ENCODE measurements at regions not wholly inside any gene's neighbourhood (a gene's known extent, or its start where the extent isn't known, plus 50 kb on each side); places are given as distances from the start of the nearest gene placed in this dataset.

DNA sequence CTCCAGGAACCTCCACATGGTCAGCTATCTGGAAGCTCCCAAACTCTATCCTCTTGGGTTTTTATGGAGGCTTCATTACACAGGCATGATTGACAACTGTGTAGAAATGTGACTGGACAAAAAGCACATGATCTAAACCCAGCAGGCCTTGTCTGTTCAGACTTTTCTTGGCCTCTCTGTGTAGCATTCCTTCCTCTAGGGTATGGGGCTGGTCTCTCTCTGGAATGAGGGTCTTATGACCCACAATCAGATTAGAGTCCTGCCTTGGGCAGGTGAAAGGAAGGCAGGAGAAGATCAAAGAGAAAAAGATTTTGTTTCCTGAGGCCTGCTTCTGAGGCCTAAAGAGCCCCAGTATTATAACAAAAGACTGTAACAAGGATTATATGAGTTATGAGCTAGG is 162.7 kb downstream of the SP3 start:
- DNase-seq (ENCODE audit: low read depth in 4 of 4, low spot score in 2 of 4): no peak

DNA sequence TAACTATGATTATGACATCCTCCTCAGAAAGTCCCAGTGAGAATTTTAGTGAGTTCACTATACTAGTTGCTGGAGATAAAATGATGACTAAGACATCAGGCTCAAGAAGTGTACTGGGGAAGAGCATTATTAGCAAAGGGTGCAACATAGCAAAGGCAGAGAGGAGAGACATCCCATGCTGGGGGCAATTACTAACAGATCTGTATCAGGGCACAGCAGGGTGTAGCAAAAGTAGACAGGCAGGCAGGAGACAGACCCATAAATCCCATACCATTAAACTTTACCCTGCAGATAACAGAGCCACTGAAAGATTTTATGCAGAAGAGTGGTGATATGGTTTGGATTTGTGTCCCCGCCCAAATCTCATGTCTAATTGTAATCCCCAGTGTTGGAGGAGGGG is 161.7 kb downstream of the SP3 start:
- DNase-seq (ENCODE audit: low read depth in 4 of 4, low spot score in 2 of 4): no peak

DNA sequence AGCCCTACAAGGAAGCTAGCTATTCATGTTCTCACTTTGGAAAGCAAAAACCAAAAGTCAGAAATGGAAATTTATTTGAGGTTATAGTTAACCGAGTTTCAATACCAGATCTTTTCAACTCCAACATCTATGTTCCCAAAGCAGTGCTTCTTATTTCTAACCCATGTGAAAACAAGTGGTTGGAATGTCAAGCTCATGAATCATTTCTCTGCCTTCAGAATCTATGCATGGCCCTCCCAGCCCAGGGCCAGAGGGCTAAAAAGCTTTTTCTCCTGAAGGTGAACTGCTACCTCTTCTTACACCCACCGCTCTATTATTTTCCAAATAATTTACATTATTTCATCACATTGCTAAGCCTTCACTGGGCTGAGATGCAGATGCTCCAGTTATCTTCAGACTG is 158.4 kb downstream of the SP3 start:
- DNase-seq (ENCODE audit: low read depth in 4 of 4, low spot score in 2 of 4): no peak

DNA sequence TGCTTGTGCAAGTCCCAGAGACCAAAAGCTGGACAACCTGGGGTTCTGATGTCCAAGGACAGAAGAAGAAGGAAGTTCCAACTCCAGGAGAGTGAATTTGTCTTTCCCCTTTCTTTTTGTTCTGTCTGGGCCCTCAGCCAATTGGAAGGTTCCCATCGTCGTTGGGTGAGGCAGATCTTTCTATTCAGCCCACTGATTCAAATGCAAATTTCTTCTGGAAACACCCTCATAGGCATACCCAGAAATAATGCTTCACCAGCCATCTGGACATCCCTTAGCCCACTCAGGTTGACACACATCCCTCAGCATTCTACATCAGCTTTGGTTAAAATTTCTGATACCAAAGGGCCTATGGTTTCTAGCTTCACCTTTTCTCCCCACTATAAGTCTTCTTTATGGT is 156.5 kb downstream of the SP3 start:
- no peak for DNase-seq (ENCODE audit: low read depth in 4 of 4, low spot score in 2 of 4)

DNA sequence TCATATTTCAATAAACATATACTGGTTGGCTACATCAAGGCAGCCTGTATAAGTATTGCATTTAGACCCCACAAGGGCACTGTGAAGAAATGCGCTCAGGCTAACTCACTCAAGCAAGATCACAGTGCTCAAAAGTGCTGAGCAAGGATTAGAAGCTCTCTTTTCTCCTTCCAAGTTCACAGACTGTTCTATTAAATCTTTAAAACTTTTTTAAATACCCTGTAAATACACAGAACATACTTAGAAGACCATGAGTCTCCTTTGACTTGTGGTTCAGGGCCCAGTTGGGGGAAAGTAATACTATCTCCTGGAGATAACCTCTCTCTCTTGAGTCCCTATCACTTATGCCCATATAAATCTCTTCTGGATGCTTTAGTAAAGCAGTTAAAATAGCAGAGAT is 152.9 kb downstream of the SP3 start:
- DNase-seq (ENCODE audit: low read depth in 4 of 4, low spot score in 2 of 4): no peak

DNA sequence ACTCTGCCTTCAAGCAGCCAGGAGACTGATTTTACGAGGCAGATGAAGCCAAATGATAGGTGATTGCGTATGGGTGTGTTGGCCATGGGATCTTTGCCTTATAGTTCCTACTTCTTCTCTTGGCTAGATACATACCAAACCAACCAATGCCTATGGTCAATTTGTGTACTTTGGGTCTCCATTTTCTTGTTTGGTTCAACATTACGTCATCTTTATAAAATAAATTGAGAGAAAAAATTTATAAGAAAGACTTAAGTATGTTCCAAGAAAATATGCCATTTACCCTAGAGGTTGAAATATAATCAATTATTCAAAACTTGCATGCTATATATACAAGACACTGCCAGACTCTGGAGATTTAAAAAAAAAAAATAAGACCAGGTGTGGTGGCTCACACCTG is 150.9 kb downstream of the SP3 start:
- DNase-seq (ENCODE audit: low read depth in 4 of 4, low spot score in 2 of 4): no peak

DNA sequence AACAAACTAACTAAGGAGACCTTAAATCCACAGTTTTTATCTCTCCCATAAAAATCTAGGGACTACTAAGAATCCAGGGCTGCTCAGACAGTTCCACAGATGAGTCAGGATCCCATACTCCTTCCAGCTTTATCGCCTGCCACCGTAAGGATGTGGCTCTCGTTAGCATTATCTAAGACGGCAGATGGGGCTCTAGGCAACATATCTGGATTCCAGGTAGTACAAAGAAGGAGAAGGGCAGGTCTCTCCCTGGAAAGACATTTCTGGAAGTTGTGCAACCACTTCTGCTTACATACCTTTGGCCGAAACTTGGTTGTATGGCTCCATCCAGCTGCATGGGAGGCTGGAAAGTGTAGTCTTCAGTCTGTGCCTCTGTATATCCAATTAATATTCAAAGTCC is 149.4 kb downstream of the SP3 start:
- DNase-seq (ENCODE audit: low read depth in 4 of 4, low spot score in 2 of 4): no peak

DNA sequence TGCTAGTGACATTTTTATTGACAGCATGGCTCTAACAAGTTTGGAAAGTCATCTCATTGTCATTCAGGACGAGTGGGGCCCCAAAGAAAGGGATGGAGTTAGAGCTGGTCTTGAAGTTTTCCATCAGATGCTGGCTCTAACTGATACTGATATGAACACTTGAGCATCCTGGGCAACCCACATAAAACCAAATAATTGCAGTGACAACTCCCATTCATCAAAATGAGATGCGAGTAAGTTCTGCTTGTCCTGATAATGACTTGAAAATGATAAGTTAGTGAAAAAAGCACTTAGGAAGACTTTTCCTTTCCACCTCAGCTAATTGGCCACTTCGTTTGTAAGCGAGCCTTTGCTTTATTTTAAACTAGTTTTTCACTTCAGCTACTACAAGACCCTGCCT is 147.6 kb downstream of the SP3 start:
- DNase-seq (ENCODE audit: low read depth in 4 of 4, low spot score in 2 of 4): no peak

DNA sequence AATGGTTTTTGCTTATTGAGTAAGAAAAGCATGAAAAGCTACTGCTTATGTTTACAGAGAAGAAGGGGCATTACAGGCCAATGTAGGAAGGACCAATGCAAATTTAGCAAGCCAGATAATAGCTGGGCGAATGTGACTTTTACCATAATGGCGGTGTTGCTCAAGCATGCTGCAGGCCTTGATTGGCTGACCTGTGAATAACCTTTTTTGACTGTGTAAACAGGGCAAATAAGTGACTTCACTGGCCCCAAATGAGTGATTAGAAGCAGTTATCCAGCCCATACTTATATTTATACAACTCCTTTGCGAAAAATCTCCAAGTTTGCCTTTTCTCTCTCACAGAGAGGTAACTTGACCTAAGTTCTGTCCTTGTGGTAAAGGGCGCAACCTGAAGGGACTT is 146.9 kb downstream of the SP3 start:
- no peak for DNase-seq (ENCODE audit: low read depth in 4 of 4, low spot score in 2 of 4)

DNA sequence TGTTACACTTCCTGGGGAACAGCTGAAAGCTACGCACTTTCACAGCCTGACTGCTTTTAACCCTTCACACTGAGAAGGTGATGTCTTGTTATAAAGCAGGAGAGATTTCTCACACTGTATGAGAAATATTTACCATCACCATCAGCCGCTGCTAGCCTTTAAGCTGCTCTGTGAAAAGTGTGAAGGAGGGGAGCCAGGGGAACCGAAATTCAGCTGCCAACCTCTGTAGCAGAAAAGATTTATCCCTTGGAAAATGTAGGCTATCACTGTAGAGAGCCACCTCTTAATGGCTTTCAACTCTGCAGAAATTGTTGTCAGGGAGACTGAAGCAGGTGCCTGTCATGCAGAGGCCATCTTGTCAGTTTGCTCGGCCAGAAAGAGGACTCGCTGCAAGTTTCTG is 145.3 kb downstream of the SP3 start:
- DNase-seq (ENCODE audit: low read depth in 4 of 4, low spot score in 2 of 4): no peak

DNA sequence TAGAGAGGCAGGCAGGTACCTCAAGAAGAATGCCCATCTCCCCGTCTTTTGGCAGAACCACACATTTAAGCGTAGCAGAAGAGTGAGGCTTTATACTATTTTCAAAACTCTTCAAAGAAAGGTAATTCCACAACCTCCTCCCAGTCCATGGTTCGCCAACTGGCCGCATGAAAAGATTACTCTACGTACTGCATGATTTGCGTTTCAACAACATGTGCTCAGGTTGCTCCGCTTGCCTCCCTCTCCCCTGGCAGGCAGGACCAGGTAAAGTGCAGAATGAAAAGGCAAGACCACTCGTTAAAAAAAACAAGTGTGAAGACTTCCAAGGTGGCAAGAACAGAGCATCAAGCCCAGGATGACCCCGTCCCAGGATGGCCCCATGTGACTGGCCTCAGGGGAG is 143.7 kb downstream of the SP3 start:
- DNase-seq (ENCODE audit: low read depth in 4 of 4, low spot score in 2 of 4): no peak

DNA sequence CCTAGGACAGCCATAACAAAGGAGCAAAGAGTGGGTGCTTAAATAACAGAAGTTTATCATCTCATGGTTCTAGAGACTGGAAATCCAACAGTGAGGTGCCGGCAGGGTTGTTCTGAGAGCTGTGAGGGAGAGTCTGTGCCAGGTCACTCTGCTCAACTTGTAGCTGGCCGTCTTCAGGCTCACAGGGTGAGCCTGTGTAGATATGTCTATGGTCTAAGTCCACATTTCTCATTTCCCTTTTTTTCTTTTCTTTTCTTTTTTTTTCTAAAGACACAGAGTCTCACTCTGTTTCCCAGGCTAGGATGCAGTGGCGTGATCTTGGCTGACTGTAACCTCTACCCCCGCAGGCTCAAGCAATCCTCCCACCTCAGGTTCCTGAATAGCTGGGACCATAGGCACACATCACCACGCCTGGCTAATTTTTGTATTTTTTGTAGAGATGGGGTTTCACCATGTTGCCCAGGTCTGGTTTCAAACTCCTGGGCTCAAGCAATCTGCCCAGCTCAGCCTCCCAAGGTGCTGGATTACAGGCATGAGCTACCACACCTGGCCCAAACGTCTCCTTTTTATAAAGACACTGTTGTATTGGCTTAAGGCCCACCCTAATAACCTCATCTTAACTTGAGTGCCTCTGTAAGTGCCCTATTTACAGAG is 142.2 kb downstream of the SP3 start:
- DNase-seq (ENCODE audit: low read depth in 4 of 4, low spot score in 2 of 4): peak in 2 of 4 donors; percentile 48 to 66

DNA sequence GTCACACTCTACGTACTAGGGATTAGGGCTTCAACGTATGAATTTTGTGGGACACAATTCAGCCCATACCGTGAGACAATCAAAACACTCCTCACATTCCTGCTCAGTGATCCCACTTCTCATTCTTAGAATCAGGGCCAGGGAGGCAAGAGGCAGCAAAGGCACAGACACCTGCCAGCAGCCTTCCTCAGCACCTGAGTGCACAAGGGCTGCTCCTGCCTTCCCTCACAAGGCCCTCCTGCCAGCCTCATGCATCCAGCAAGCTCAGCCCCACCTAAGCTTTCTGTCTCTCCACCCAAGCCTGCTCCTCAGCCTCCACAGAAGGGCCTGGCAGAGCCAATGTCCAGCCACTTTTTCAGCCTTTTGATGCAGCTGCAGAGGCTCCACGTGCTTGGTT is 141.6 kb downstream of the SP3 start:
- DNase-seq (ENCODE audit: low read depth in 4 of 4, low spot score in 2 of 4): peak in 1 of 4 donors; percentile 24

DNA sequence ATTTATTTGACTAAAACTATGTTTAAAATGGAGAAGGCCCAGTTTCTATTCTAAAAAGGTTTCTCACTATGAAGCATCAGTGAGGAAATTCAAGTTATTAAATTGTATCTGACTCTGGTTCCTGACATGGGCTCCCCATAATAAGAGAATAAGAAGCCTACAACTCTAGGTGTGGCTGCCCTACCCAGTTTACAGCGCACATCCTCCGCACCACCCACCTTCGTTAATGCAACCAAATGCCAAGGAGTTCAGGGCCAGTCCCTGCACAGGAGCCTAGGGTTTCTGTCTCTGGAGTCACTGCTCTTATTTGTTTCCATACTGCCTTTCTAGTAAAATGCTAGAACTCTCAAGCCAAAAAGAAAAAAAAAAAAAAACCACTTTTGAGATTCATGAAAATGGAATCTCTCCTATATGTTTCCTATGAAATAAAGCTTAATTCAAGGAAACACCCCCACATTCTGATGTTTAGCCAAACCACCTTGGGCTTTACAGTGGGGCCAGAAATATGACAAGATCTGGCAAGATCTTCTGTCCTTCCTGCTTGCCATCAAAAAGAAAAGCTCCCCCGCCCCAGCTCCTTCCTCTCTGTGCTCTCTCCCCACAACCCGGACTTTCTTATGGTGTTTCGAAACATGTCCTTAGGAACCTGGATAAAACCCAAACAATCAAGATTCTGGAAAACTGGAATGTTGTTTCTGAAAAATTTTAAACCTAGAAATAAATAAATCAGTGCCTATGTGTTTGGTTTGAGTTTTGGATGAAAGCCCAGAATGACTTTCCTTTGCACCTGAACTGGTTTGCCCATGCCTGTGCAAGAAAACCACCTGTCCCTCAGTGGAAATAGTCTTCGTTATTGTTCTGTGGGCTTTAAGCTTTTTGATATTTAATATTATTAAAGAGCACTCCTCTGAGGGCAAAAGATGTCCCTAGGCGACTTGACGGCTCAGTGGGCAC is 136.7 kb downstream of the SP3 start:
- DNase-seq (ENCODE audit: low read depth in 4 of 4, low spot score in 2 of 4): no peak

DNA sequence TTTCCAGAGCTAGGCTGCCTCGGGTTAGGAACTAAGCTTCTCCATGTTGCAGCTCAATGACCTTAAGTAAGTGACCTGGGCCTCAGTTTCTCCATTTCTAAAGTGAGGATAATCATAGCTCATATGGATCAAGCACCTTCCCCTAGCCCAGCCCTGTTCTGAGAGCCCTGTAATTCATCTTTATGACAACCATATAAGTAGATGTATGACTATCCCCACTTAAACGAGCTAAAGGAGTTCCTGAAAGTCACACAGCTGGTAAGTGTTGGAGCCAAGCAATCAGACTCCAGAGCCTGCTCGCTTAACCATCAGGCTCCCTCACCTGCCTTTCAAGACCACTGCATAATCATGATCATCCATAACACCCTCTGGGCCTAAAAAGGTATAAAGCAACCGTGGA is 135.4 kb downstream of the SP3 start:
- DNase-seq (ENCODE audit: low read depth in 4 of 4, low spot score in 2 of 4): no peak

DNA sequence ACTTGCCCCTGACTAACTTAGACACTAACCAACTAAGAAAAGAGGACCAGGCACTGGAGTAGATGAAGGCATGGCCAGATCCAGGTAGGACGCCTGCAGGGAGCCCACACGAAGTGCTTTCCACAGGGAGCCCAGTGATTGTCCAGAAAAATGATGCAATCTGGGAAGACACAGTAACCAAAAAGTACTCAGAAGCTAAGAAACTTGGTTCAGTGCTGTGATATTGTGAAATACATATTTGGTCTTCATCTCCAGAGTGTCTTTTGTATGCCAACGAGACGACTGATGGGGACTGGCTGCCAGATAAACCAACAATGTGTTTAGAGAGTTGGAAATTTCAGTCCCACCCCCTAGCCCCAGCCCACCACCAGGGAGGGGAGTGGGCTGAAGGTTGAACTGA is 135.0 kb downstream of the SP3 start:
- DNase-seq (ENCODE audit: low read depth in 4 of 4, low spot score in 2 of 4): no peak

DNA sequence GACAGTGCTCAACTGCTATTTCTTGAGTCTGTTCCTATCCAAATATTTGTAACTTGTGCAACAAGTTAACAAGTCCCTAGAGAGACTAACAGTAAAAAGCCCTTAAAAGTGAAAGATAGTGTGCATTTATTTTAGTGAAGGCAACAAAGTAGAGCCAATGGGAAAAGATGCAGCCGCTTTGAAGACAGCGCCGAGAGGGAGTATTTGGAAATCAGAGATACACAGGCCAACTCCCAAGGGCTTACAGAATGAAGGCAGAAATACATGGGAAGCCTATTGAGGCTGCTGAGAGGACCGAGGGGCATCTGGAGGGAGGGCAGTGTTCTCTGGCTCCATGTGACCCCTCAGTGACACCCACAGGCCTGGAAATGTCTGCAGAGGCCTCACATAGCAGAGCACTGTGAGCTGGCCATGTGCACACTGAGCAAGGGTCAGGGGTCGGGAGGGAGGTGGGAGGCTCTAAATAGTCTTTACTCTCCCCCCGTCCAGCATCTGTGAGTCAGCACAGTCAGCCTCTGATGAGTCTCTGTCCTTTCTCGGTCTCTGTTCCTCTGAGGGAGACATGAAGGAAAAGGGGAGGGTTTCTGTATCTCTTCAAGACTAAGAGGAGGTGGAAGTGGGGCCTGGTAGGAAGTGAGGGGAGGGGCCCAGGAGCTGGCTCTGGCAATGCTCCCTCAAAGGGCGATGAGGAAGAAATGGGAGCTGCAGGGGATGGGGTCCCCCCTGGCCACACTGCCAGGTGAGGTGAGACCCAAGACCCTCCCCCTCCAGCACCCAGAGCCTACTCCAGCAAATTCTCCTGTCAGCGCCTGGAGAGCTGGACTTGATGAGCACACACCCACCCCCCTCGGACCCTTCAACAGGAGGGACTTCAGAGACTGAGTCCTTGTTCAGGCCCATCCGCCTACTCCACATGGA is 133.6 kb downstream of the SP3 start:
- DNase-seq (ENCODE audit: low read depth in 4 of 4, low spot score in 2 of 4): peak; percentile 47 to 70 (median 58)

DNA sequence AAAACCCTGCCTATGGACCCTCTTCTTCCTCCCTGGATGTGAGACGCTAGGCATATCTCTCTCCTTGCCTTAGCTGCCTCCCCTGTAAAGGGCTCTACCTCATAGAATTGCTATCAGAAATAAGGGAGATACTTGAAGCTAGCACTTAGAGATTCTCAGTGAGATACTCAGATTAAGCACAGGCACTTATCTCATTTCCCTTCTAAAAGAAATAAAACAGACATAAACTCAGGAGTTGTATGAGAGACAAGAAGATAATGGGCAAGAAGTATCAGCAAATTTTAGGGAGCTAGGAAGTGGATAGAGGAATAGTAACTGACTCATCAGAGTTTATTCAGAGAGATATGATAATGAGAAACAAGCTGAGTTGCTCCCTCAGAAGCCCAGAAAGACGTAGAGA is 131.0 kb downstream of the SP3 start:
- DNase-seq (ENCODE audit: low read depth in 4 of 4, low spot score in 2 of 4): no peak

DNA sequence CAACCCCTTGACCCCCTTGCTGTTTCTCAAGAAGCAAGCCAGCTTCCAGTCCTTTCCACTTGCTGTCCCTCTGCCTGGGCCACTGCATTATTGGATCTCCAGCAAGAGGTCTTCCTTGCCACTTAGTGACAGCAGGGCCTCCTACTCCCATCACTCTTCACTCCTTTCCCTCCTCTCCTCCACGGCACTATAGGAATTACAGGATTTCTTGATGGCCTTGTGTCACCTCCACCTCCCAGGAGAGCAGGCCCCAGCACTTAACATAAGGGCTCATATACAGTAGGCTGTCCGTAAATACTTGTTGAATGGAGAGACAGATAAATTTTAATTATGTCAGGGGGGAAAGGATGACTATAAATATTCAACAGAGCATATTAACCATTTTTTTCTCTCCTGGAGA is 129.4 kb downstream of the SP3 start:
- no peak for DNase-seq (ENCODE audit: low read depth in 4 of 4, low spot score in 2 of 4)

DNA sequence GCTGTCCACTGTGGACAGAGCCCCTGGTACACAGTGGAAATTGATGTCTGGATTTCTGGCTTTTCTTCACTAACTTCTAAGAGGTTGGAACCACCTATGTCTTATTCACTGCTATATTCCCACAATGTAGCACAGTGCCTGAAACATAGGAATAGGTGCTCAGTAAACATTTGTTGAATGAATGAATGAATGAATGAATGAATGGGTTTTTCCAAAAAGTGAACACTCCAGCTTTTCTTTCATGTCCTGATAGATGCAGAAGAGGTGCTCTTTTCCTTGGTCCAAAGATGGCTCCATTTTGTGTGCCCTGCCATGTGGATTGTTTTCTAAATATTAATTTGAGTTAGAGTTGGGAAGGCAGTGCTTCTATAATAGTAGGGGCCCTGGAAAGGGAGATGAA is 124.1 kb downstream of the SP3 start:
- DNase-seq (ENCODE audit: low read depth in 4 of 4, low spot score in 2 of 4): no peak

DNA sequence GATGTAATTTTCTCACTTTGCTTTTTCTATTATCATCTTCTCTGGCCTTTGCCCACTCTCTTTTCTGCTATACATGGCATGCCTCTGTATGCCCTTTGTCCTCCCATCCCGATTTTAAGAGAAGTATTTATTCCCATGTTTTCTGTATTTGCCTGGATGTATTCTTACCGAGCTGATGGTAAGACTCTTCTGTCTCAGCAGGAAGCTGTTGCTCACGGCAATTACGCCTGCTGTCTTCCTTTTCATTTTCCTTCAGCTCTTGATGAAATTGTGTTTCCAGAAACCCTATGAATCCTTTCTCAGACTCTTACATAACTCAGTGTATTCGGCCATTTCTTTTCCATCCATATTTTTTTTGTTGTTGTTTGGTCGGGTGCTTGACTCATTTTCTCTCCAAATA is 121.6 kb downstream of the SP3 start:
- no peak for DNase-seq (ENCODE audit: low read depth in 4 of 4, low spot score in 2 of 4)

Measured in left renal cortex interstitium (tissue), 4 donors.